OCI-LY1 (cell line): ENCODE measurements at regions not wholly inside any gene's neighbourhood (a gene's known extent, or its start where the extent isn't known, plus 50 kb on each side); places are given as distances from the start of the nearest gene placed in this dataset.

Experiments
- CTCF ChIP-seq: fragments of 200-600 bp; sonication (generic), shearing (Covaris generic); IDR thresholded peaks from 2 replicates; pipeline ENCODE4 v1.5.1; 2017; ENCODE audit warnings: mild to moderate bottlenecking, antibody characterized with exemption, low read length, moderate library complexity, mixed read lengths
- EZH2 ChIP-seq: fragments of 200-600 bp; sonication (generic), shearing (Covaris generic); IDR thresholded peaks from 2 replicates; pipeline ENCODE4 v1.8.0; 2017; ENCODE audit warnings: borderline replicate concordance, mixed run types, mild to moderate bottlenecking, antibody characterized with exemption, low read length, moderate library complexity, mixed read lengths

DNA sequence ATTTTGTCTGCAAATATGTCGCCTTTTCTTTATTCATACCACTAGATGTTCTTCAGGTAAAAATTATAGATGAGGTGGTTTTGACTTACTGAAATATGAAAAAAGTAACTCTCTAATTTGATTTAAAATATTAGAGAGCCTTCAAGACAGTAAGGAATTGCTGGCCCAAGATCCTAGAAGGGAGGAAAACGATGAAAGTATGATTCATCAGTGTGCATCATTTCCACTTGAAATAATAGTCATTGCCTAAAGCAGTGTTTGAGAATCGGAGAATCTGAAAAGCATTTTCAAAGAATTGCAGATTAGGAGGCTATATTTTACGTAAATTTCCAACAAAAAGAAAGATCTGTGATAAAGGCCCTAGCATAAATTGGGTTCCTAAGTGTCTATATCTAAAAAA, 1707.9 kb upstream of the PRR20A start:
- TF ChIP-seq CTCF (no peak), EZH2 (no peak)
